Ishikawa (cell line): ENCODE measurements at regions not wholly inside any gene's neighbourhood (a gene's known extent, or its start where the extent isn't known, plus 50 kb on each side); places are given as distances from the start of the nearest gene placed in this dataset.

Experiments
- CEBPB ChIP-seq: IDR thresholded peaks from 2 replicates; pipeline ENCODE4 v1.6.1; 2012
- EP300 ChIP-seq: IDR thresholded peaks from 2 replicates; pipeline ENCODE4 v1.6.1; 2012; ENCODE audit warnings: borderline replicate concordance
- FOXM1 ChIP-seq: IDR thresholded peaks from 2 replicates; pipeline ENCODE4 v1.6.1; 2012; ENCODE audit warnings: low read depth, borderline replicate concordance
- MAX ChIP-seq: IDR thresholded peaks from 2 replicates; pipeline ENCODE4 v1.6.1; 2012
- RAD21 ChIP-seq: IDR thresholded peaks from 2 replicates; pipeline ENCODE4 v1.6.1; 2012; ENCODE audit warnings: low read depth
- REST ChIP-seq: IDR thresholded peaks from 2 replicates; pipeline ENCODE4 v1.6.1; 2012; ENCODE audit warnings: low read depth, mild to moderate bottlenecking
- TAF1 ChIP-seq: IDR thresholded peaks from 2 replicates; pipeline ENCODE4 v1.6.1; 2012; ENCODE audit warnings: low read depth, mild to moderate bottlenecking
- TCF12 ChIP-seq: IDR thresholded peaks from 2 replicates; pipeline ENCODE4 v1.6.1; 2012; ENCODE audit warnings: low read depth

DNA sequence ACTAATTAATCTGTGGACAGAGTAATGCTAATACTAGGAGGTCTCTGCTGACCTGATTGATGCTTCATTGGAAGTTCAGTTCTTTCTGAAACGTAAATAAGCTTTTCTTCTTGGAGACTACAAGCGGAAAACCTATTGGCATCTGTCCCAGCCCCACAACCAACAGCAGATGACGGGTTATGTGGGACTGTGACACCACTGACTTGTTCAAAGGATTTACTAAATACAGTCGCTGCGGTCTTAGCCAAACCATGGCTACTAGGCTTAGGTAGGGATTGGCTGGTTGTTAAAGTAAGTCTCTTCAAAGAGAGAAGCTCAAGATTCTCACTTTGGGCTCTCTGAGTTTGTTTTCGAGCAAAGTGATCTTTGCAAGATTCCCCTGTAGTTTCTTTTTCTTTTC lies 68.3 kb downstream of the HYCC1 start:
- TF ChIP-seq CEBPB (no peak), TCF12 (no peak), TAF1 (no peak), MAX (no peak), RAD21 (no peak), REST (no peak), EP300 (no peak), FOXM1 (no peak)
